ENCODE measurements at regions not wholly inside any gene's neighbourhood (a gene's known extent, or its start where the extent isn't known, plus 50 kb on each side); places are given as distances from the start of the nearest gene placed in this dataset.

GRCh38 chr21:23463365-23463764 lies 2143.9 kb downstream of the MRPL39 start:
- TF ChIP-seq CTCF (IDR thresholded peaks at IDR 0.05) (no peak), POLR2AphosphoS5 (IDR thresholded peaks at IDR 0.05; ENCODE audit: insufficient read depth in 1 of 2, low read depth in 1 of 2) (no peak)

All from vagina (tissue), 2 donors.